GM21447 (cell line): ENCODE measurements at regions not wholly inside any gene's neighbourhood (a gene's known extent, or its start where the extent isn't known, plus 50 kb on each side); places are given as distances from the start of the nearest gene placed in this dataset.

Source experiments
- ATAC-seq: cut with Tn5 transposase; IDR thresholded peaks from one replicate; pipeline ENCODE4 v1.9.1; 2021; ENCODE audit not compliant: unreplicated experiment

DNA sequence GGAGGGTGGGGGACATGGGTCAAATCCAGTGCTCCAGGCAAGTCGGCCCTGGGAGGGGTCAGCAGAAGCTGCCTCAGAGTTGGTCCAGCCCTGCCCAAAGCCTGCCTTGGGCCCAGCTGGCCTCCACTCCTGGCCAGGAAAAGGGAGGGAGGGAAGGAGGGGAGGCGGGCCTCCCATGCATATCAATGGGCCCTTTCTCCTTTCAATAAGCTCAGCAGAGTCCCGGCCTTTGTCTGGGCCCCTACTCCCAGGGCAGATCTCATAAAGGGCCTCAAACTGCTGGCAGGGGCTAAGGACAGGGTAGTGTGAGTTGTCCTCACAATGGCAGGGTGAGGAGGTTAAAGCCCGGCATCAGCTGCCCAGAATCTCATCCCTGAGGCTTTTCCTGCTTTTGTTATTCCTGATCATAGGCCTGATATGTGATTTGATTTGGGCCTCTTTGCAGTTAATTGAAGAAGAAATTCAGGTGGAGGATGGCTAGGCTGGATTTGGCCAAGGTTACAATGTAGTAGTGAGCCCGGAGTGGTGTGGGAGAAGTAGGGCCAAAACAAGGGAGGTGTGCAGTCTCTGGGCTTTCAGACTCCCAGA lies 121.1 kb upstream of the ATP6AP2 start:
- ATAC-seq = no peak

DNA sequence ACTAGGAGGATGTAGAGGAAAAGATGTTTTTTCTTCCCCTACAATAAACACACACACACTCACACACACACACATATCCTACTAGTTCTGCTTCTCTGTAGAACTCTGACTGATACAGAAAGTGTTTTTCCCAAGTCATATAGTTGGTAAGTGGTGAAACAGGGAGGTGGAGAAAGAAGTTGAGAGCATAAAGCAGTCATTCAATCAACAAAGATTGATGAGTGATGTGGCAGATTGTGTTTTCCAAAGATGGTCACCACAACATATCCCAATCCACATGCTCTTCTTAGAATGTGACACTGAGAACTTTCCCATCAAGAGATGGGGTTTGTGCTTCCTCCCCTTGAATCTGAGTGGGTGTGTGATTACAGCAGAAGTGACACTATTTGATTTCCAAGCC lies 123.4 kb upstream of the ATP6AP2 start:
- no peak for ATAC-seq

DNA sequence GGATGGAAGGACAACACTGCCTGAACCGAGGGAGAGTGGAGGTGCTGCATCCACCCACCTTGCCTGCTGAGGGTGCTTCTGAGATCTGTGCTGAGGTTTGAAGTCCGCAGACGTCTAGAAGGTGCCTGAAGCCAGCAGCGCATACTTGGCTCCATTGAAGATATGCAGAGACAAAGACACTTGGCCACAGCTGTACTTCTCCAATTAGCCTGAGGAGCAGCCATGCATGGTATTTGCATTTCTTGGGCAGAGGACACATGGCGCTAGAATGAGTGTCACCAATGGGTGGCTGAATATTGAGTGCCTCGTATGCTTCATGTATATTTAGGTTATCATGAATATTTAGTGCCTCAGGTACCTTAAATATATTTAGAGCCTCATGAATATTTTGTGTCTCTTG lies 128.7 kb upstream of the ATP6AP2 start:
- no peak for ATAC-seq

DNA sequence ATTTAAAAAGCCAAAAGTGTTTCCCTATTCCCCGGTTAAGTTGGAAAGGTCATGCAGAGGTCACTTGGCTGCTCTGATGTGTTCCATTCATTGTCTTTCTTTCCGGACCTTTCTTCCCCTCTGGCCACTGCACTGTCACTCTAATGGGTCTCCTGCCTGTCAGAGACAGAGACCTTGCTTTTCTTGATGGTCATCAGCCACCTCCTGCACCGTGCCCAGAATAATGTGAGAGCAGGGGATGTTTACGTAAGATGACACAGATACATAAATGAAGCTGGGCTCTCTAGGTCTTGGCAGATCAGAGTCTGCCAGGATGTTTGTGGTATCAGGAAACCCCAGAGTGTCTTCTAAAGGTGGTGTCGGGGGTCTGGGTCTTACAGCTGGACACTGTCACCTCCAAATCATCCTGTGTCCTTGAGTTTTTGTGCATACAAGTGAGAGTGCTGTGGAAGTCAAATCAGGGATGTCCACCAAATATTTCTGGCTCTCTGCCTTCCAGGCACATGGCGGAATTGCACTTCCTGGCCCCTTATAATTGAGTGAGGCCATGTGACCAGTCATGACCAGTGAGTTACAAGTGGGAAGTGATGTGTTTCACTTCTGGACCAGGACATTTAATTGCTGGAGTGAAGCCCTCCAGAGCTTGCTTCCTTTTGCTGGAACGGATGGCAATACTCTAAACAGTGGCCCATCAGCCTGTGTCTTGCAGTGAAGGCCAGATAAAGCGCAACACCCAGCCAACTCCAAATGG lies 130.6 kb upstream of the ATP6AP2 start:
- ATAC-seq = no peak

DNA sequence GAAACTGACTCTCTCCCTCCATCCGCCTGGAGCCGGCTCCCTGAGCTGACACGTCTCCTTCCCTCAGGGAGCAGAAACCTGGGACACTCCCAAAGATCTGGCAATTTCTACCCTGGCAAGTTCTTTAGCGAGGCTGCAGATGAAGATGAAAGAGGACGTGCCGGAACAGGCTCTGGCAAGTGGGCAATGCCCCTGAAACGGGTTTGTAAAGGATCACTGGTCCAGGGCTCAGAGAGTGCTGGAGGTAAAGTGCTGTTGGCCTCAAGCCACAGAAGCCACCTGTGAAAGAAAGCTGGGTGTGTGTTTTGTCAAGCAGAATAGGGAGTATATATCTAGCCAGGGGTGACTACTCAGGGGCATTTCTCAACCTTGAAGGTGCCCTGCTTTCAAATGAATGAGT lies 131.4 kb upstream of the ATP6AP2 start:
- ATAC-seq = no peak

DNA sequence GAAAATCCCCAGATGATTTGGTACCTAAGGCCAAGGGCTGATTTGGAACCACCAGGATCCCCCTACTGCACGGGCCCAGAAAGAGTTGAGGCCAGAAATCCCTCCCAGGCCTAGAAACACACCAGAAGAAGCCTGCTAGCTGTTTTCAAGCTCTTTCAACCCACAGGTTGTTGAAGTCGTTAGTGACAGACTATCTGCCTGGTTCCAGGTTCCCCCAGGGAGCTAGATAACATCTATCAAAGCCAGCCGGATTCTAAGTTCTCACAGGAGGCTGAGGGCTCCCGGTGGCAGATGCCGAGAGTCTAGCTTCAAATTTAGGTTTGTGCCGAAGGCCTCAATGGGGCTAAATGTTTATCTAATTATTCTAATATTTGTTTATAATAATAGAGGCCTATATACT lies 132.0 kb upstream of the ATP6AP2 start:
- ATAC-seq = no peak

DNA sequence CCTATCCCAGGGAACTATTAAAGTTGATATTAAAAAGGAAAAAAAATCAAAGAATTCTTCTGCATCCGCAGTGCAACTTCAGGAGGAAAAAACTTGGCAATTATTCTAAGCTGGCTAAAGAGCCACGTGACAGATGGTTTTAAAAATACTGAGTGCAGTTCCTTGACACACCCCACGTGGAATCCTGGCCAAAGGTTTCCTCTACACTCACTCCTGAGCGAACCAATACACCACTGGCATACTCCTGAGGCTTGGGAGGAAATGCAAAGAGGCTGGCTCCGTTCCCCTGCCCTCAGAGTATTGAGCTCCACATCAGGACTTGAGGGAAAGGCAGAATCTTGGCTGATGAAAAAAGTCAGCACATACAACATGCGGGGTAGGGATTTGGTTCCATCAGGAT lies 133.8 kb upstream of the ATP6AP2 start:
- no peak for ATAC-seq

DNA sequence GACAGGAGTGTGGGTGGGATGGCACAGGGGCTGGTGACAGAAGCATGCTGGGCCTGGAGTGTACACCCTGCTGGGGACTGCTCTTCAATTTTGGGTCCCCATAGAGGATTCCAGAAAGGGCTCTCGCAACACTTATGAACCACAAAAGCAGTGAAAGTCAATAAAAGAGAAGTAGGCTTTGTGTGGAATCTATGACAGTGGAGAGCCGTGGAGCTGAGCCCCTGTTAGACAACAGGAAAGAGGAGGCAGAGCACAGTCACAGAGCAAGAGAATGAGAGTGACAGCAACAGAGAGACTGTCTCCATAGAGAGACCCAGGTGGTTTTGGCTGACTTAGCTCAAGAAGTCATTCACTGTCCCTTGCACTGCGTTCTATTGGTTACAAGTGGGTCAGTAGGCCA lies 135.1 kb upstream of the ATP6AP2 start:
- no peak for ATAC-seq

DNA sequence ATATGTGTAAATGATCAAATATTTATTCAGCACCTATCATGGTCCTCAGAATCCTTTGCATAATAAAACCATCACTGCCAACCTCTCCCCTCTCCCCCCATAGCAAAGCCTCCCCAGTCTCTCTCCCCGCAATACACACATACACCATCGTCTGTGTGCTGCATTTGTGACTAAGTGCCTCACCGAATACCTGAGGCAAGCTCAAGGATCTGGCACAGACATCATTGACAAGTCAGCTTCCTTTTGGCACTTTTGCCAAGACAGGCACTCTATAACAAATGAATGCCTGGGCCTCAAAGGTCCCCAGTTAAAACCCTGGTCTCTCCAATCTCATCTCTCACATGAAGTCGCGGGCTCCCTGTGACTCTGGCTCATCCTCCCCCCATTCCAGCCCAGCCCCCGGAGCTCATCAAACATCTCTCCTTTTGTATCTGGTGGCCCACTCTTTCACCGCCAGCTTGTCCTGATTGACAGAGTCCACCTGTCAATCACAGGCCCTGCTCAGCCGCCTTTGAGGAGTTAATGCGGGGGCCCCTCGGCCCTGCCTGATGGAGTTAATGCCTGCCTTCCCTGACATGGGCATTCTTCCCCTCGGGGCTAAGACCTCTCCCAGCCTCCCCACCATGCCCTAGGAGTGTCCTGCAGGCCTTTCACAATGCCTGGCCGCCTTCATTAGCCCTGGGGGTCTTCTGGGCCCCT lies 135.8 kb upstream of the ATP6AP2 start:
- no peak for ATAC-seq

DNA sequence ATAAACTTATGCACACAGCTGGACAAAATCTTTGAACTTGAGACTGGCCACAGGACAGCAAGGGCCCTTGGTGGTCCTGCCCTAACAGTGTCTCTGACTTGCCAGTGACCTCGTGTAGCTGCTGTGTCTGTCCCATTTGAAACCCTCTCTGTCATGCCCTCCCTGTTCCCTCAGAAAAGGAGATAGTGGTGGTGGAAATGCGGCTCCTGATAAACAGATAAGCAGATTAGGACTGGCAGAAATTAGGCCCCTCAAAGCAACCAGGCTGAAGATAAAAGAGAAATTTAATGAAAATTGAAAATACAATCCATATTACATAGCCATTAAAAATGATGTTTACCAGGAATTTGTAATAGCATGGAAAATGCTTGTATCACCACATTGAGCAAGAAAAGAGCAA lies 136.6 kb upstream of the ATP6AP2 start:
- ATAC-seq = no peak

DNA sequence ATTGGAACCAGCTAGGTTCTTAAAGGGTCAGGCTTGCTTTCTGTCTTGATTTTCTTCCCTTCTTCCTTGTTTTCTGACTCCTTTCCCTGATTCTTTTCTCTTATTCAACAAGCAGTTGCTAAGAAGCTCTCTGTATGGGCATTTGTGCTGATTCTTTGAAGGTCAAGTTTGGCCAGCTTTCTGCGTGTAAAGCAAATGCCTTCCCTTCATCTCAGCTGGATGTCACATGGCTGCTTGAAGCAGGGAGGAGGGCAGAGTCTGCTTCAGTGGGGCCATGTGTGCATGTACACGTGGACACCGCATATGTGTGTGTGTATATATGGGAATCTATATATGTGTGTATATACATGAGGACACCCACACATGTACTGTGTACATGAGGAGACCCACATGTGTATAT lies 139.9 kb upstream of the ATP6AP2 start:
- no peak for ATAC-seq

DNA sequence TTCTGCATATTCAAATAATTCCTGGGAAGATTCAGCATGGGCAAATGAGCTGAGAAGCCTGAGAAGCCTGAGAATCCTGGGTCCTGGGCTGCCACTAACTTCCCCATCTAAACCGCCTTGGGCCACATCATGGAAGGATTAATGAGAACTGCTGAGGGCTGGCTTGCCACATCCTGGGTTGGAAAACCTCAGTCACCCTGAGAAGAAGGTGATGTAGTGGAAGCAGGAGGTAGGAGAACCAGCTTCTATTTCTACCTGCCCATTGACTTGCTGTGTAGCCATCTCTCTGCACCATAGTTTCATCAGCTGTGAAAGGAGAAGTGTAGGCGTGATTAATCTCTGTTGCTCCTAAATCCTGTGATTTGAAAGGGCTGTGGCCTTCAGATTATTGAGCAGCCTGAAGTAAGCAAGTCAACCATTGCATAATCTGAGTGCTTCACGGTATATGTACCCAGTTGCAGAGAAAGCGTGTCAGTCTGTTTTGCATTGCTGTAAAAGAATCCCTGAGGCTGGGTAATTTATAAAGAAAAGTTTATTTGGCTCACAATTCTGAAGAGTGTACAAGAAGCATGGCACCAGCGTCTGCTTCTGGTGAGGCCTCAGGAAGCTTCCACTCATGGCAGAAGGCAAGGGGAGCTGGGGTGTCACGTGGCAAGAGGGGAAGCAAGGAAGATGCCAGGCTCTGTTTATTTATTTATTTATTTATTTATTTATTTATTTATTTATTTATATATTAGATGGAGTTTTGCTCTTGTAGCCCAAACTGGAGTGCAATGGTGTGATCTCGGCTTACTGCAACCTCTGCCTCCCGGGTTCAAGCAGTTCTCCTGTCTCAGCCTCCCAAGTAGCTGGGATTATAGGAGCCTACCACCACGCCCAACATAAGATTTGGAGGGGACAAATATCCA lies 140.9 kb upstream of the ATP6AP2 start:
- ATAC-seq = no peak

DNA sequence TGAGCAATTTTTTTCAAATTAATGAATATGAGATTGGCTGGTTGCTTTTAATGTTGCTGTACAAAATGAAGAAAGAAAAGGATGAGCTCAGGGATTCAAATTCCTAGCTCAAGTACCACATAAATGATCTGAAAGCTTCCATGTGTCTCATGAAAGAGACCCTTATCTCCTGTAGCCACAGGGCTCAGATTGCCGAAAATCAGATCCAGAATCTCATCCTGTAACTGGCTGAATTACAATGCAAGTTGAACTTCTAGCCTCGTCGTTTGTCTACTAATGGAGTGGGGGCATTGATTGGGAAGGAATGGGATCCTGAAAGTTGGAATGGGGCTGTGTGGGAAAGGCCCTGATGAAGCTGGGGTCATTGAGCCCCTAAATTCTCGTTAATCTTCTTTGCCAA lies 143.4 kb upstream of the ATP6AP2 start:
- no peak for ATAC-seq

DNA sequence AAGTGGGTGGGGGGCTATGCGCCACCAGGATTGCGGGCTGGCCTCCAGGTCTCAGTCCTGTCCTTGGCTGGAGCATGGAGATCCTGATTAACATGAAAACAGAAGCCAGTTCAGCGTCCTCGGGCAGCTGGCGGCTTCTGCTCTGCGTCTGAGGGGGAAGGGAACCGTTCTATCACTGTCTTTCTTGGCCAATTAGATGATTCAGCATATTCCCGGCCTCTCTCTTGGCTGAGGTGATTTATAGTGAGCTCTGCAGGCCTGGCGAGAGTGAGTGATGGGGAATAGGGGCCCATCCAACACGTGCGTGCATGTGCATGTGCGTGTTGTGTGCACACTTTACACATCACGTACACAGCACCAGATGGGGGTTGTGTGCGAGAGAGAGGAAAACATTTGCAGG lies 145.8 kb upstream of the ATP6AP2 start:
- no peak for ATAC-seq

DNA sequence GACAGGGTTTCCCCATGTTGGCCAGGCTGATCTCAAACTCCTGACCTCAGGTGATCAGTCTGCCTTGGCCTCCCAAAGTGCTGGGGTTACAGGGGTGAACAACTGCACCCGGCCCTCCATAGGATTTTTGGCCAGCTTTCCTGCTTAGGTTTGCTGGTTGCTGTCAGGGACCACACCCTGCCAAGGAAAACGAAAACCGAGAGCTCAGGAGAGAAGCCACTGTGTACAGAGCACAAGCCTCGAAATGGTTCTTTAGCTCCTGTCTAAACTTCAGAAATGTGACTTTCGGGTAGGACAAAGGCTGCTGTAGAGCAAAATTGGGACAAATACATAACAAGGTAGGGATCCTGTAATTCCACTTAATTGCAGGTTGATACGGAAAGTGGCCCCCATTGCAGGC lies 146.3 kb upstream of the ATP6AP2 start:
- ATAC-seq = no peak

DNA sequence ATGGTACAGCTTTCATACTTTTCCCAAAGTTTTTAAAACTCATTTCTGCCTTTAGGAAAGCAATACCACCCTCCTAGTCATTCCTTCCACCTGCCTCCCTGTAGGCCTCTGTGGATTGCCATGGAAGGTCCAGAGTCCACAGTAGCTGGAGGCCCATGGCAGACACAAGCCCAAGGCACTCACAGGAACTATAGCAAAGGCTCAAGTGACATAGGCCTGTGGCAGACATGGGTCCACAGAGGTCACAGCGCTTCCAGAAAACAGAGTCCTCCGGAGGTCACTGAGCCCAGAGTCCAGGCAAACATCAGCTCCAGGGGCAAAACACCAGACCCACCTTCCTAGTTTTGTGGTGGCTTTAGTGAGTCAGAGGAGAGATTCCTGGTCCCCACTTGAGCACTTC lies 147.6 kb upstream of the ATP6AP2 start:
- ATAC-seq = no peak

DNA sequence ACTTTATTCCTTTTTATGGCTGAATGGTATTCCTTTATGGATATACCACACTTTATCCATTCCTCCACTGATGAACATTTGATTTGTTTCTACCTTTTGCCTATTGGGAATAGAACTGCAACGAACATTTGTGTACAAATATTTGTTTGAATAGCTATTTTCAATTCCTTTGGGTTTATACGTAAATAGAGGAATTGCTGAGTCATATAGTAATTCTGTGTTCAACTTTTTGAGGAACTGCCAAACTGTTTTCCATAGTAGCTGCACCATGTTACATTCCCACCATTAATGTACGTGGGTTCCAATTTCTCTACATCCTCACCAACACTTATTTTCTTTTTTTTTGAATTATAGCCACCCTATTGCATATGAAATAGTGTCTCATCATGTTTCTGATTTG lies 156.5 kb upstream of the ATP6AP2 start:
- no peak for ATAC-seq

DNA sequence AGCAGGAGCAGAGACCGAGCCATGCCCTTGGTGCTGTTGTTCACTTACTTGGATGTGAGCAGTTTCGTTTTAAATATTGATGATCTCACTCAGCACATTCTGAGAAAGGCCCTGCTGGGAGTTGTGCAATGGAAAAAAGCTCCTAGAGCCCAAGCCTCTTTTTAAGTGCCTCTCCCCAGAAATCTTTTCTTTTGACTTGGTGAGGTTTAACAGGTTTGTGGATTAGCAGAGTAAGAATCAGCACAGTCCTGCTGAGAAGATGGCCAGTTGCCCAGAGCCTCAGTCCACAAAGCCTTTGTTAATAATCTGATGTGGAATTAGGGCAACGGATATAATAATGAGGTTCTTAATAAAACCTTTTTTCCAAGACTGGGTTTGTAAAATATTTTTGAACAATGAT lies 157.5 kb upstream of the ATP6AP2 start:
- ATAC-seq = no peak

DNA sequence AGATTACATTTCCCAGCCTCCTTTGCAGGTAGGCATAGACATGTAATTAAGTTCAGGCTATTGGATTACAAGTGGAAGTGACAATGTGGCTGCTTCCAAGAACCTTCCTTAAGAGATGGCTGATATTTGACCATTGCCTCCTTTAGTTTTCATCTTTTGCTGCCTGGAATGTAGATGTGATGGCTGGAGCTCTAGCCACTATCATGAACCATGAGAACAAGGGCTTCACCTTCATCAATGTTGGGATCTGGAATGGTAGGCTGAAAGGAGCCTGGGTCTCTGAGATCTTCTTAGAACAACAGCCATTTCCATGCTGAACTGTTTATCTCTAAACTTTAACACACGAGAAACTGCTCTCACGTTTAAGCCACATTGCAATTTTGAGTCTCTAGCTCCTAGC lies 158.7 kb upstream of the ATP6AP2 start:
- ATAC-seq = no peak

DNA sequence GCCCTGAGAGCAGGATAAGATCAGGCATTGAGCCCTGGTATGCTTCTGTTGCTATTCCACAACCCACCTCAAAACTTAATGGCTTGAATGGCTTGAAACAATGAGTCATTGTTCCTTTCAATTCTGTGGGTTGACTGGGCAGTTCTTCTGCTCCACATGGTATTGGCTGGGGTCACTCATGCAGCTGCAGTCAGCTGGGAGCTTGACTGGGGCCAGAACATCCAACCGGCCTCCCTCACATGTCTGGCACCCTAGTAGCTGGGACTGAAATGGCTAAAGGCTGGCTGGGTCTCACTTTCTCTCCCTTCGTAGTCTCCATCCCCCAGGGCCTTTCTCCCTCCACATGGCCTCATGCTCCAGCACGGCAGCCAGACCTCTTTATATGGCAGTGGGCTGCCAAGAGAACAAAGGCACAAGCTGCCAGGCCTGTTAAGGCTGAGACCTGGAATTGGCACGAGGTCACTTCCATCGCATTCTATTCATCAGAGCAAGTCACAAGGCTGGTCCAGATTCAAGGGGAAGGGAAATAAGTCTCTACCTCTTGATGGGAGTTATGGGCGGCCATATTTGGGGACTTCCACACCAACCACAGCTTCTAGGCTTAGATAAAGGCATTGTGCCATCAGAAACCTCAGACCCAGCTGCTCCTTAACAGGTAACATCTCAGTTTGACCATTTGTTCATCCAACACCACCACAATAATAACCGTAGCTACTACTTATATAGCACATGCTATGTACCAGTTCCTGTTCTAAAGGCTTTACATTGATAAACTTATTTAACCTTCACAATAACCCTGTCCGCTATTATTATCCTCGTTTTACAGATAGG lies 159.7 kb upstream of the ATP6AP2 start:
- no peak for ATAC-seq

DNA sequence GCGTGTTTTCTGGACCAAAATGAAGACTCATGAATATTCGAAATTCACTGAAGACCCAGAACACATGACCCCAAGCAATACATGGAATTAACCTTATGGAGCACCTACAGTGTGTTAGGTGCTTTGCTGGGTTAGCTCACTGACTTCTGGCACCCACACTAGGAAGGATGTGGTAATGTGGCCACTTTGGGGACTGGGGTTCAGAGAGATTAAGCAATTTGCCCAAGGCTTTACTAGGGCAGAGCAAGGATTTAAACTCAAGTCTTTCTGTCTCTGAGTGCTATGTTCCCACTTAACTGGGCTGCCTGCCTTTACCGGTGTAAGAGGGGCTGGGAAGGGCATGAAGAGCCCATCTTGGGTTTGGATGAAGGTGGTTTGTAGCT lies 162.0 kb upstream of the ATP6AP2 start:
- ATAC-seq = no peak
